D721Med (cell line): ENCODE measurements at regions not wholly inside any gene's neighbourhood (a gene's known extent, or its start where the extent isn't known, plus 50 kb on each side); places are given as distances from the start of the nearest gene placed in this dataset.

ENCODE experiments used
- DNase-seq: peaks from one replicate; pipeline ENCODE4 v3.0.0; 2011; ENCODE audit warnings: low spot score; ENCODE audit not compliant: insufficient read length
- FAIRE-seq: peaks from 2 replicates; lab custom pipeline; 2011; peaks lifted over from hg19 to GRCh38; lab: Jason Lieb, UNC
- CTCF ChIP-seq: IDR thresholded peaks from 2 replicates; pipeline ENCODE4 v1.5.1; 2012; ENCODE audit warnings: mild to moderate bottlenecking, control low read depth; ENCODE audit not compliant: insufficient read depth; ENCODE audit errors: missing control alignments

GRCh38 chr5:93247105-93247504 is 333.9 kb downstream of the NR2F1-AS1 start:
- TF ChIP-seq CTCF: no peak
- FAIRE-seq (no peak), DNase-seq (no peak)

GRCh38 chr5:93246090-93246855 is 334.7 kb downstream of the NR2F1-AS1 start:
- FAIRE-seq (no peak), DNase-seq (no peak)
- TF ChIP-seq CTCF: no peak

- no peak for FAIRE-seq
- TF ChIP-seq CTCF: no peak
These were observed 335.8 kb downstream of the NR2F1-AS1 start for GRCh38 chr5:93245226-93245625.

GRCh38 chr5:93243481-93243880 is 337.5 kb downstream of the NR2F1-AS1 start:
- TF ChIP-seq CTCF: no peak
- no peak for DNase-seq
- no peak for FAIRE-seq

More at GRCh38 chr5:93245226-93245625, 335.8 kb downstream of the NR2F1-AS1 start:
- DNase-seq: no peak

- DNase-seq (no peak), FAIRE-seq (no peak)
- TF ChIP-seq CTCF: no peak
These were observed 340.7 kb downstream of the NR2F1-AS1 start for GRCh38 chr5:93240228-93240834.

- no peak for TF ChIP-seq CTCF
- DNase-seq: no peak
- no peak for FAIRE-seq
These were observed 344.1 kb downstream of the NR2F1-AS1 start for GRCh38 chr5:93236807-93237421.

GRCh38 chr5:93235761-93236160 is 345.3 kb downstream of the NR2F1-AS1 start:
- no peak for FAIRE-seq
- TF ChIP-seq CTCF: no peak
- DNase-seq: no peak
